ENCODE measurements at regions not wholly inside any gene's neighbourhood (a gene's known extent, or its start where the extent isn't known, plus 50 kb on each side); places are given as distances from the start of the nearest gene placed in this dataset.

DNA sequence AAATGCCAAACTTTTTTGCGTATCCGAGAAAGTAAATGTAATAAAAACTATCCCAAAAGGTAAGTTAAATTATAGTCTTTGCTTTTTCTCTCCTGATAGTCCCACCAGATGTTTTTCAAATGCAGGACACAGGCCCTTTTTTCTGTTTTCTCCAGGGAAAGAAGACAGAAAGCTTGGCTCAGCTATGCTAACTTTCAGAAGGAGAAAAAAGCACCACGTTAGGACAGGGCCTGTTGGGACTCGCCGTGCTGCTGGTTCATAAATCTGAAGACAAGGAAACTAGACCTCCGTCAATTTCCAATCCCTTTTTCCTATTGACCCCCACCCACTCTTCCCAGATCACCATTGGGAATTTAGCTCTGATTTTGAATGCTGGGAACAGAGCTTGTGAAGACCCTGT, 220.9 kb upstream of the SFRP2 start:
- H3K27ac Mint-ChIP-seq (ENCODE audit: unreplicated experiment): no peak overlapping the region
- no peaks in the 10 kb centered on the region for H3K36me3 ChIP-seq (ENCODE audit: control insufficient read depth, insufficient read depth, low read length)
- ChIA-PET CTCF (no interaction called here), POLR2A (no interaction called here)
- BruUV-seq (replicated peaks): no TSS peak
- H3K36me3 Mint-ChIP-seq (ENCODE audit: insufficient read depth, unreplicated experiment): no peaks in the 10 kb centered on the region
- H3K9me3 ChIP-seq: no peaks in the 10 kb centered on the region
- no peak overlapping the region for H3K4me3 Mint-ChIP-seq (ENCODE audit: unreplicated experiment)
- no peaks in the 10 kb centered on the region for H3K9me3 Mint-ChIP-seq (ENCODE audit: unreplicated experiment)
- TF ChIP-seq, protein P1, sequence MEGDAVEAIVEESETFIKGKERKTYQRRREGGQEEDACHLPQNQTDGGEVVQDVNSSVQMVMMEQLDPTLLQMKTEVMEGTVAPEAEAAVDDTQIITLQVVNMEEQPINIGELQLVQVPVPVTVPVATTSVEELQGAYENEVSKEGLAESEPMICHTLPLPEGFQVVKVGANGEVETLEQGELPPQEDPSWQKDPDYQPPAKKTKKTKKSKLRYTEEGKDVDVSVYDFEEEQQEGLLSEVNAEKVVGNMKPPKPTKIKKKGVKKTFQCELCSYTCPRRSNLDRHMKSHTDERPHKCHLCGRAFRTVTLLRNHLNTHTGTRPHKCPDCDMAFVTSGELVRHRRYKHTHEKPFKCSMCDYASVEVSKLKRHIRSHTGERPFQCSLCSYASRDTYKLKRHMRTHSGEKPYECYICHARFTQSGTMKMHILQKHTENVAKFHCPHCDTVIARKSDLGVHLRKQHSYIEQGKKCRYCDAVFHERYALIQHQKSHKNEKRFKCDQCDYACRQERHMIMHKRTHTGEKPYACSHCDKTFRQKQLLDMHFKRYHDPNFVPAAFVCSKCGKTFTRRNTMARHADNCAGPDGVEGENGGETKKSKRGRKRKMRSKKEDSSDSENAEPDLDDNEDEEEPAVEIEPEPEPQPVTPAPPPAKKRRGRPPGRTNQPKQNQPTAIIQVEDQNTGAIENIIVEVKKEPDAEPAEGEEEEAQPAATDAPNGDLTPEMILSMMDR (IDR thresholded peaks at IDR 0.05; ENCODE audit: insufficient read depth in 1 of 2, low read depth in 1 of 2, low read length in 1 of 2, severe bottlenecking in 1 of 2, unreplicated experiment in 1 of 2): no peak
- H3K4me3 ChIP-seq (ENCODE audit: low read depth, low read length): no peak overlapping the region
- DNase-seq: no peak
- no peaks in the 10 kb centered on the region for H3K4me1 ChIP-seq
- H3K27me3 Mint-ChIP-seq (ENCODE audit: insufficient read depth, unreplicated experiment): no peaks in the 10 kb centered on the region
- H3K27me3 ChIP-seq (replicated peaks; ENCODE audit: control insufficient read depth, insufficient read depth, low read length): no peaks in the 10 kb centered on the region
- intact Hi-C loops (cut with micrococcal nuclease; ENCODE audit: unreplicated experiment): no loop called here
- H3K4me1 Mint-ChIP-seq (ENCODE audit: low read depth, unreplicated experiment): no peaks in the 10 kb centered on the region

DNA sequence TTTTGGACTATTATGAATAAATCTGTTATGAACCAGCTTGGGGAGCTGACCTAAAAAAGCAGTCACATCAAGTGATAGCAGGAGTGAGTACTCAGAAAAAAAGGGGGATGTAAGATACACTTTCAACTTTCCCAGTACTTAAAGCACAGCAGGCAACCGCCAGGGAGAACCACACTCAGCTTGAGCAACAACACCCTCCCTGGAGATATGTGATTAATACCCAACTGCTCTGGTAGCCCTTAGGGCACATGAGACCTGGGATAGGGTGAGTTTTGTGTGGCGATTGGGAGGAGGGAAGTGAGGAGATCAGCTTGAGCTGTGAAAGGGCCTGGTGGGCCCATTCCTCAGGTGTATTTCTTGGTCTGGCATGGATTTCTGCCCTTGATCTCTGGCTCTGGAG, 220.3 kb upstream of the SFRP2 start:
- Histone ChIP-seq H3K4me3 (ENCODE audit: low read depth, low read length) (no peak overlapping the region), H3K9me3 (no peaks in the 10 kb centered on the region), H3K27me3 (replicated peaks; ENCODE audit: control insufficient read depth, insufficient read depth, low read length) (no peaks in the 10 kb centered on the region), H3K36me3 (ENCODE audit: control insufficient read depth, insufficient read depth, low read length) (no peaks in the 10 kb centered on the region), H3K4me1 (no peaks in the 10 kb centered on the region)
- BruUV-seq (replicated peaks): no TSS peak
- DNase-seq: no peak
- H3K9me3 Mint-ChIP-seq (ENCODE audit: unreplicated experiment): no peaks in the 10 kb centered on the region
- POLR2A ChIA-PET: no interaction called here
- no peaks in the 10 kb centered on the region for H3K4me1 Mint-ChIP-seq (ENCODE audit: low read depth, unreplicated experiment)
- H3K27me3 Mint-ChIP-seq (ENCODE audit: insufficient read depth, unreplicated experiment): no peaks in the 10 kb centered on the region
- intact Hi-C loops (cut with micrococcal nuclease; ENCODE audit: unreplicated experiment): no loop called here
- no peak overlapping the region for H3K27ac Mint-ChIP-seq (ENCODE audit: unreplicated experiment)
- no peak overlapping the region for H3K4me3 Mint-ChIP-seq (ENCODE audit: unreplicated experiment)
- CTCF ChIA-PET: no interaction called here
- TF ChIP-seq, protein P1 (IDR thresholded peaks at IDR 0.05; ENCODE audit: insufficient read depth in 1 of 2, low read depth in 1 of 2, low read length in 1 of 2, severe bottlenecking in 1 of 2, unreplicated experiment in 1 of 2): no peak
- no peaks in the 10 kb centered on the region for H3K36me3 Mint-ChIP-seq (ENCODE audit: insufficient read depth, unreplicated experiment)

DNA sequence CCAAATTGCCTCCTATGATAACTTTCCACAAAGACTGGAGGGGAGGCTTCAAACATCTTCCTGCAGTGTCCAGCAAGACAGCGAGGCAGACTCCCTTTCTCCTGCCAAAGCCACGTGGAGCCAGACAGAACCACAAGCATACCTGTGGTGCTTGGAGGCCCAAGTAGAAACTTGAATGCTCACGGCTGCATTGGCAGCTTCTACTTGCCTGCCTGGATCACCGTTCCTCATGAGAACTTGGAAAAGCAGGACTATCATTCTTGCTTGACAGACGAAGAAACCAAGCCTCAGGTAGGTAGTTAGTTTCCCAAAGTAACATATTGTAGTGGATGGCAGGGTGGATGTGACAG, 216.3 kb upstream of the SFRP2 start:
- no peaks in the 10 kb centered on the region for H3K9me3 Mint-ChIP-seq (ENCODE audit: unreplicated experiment)
- TF ChIP-seq, protein P1 (IDR thresholded peaks at IDR 0.05; ENCODE audit: insufficient read depth in 1 of 2, low read depth in 1 of 2, low read length in 1 of 2, severe bottlenecking in 1 of 2, unreplicated experiment in 1 of 2): no peak
- Histone ChIP-seq H3K4me3 (ENCODE audit: low read depth, low read length) (no peak overlapping the region), H3K27me3 (replicated peaks; ENCODE audit: control insufficient read depth, insufficient read depth, low read length) (no peaks in the 10 kb centered on the region), H3K4me1 (no peaks in the 10 kb centered on the region), H3K9me3 (no peaks in the 10 kb centered on the region), H3K36me3 (ENCODE audit: control insufficient read depth, insufficient read depth, low read length) (no peaks in the 10 kb centered on the region)
- no peak for DNase-seq
- intact Hi-C loops (cut with micrococcal nuclease; ENCODE audit: unreplicated experiment): no loop called here
- ChIA-PET CTCF (no interaction called here), POLR2A (no interaction called here)
- no TSS peak for BruUV-seq (replicated peaks)
- no peak overlapping the region for H3K4me3 Mint-ChIP-seq (ENCODE audit: unreplicated experiment)
- no peaks in the 10 kb centered on the region for H3K36me3 Mint-ChIP-seq (ENCODE audit: insufficient read depth, unreplicated experiment)
- no peaks in the 10 kb centered on the region for H3K4me1 Mint-ChIP-seq (ENCODE audit: low read depth, unreplicated experiment)
- no peak overlapping the region for H3K27ac Mint-ChIP-seq (ENCODE audit: unreplicated experiment)
- no peaks in the 10 kb centered on the region for H3K27me3 Mint-ChIP-seq (ENCODE audit: insufficient read depth, unreplicated experiment)

All from Caco-2 (cell line).